NCI-H82 treated with DMSO at 0.1 percent for 48 hours (cell line): ENCODE measurements at regions not wholly inside any gene's neighbourhood (a gene's known extent, or its start where the extent isn't known, plus 50 kb on each side); places are given as distances from the start of the nearest gene placed in this dataset.

ENCODE experiments used
- DNase-seq: peaks from one replicate; lab custom pipeline; 2025; ENCODE audit not compliant: unreplicated experiment; lab: John Stamatoyannopoulos, UW

DNA sequence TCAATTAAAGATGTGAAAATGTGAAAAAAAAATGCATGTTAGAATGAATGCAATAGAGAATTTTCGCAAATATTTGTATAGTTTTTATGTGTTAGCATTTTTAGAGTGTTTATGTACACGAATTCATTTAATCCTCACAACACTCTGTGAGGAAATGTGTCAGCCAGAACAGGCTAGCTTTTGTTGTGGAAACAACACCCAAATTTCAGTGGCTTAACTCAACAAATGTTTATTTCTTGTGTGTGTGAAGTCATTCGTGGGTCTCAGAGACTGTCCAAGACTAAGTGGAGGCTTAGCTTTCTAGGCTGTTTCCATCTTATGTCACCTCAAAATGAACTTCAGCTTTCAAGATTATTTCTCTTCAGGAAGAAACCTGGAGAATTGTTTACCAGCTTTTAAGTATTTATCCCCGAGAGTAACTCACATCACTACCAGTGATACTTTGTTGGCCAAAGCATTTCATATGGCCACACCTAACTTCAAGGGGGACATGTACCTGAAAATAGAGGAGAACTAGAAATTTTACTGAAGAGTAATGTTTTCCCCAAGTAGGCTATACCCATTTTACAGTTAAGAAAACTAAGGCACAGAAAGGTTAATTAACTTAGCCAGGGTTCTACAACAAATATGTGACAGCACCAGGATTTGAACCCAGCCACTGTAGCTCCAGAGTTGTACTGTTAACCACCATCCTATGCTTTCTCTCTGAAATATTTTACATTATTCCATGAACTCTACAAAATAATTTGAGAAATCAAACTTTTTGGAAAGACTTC is 306.1 kb downstream of the QKI start:
- DNase-seq = no peak

DNA sequence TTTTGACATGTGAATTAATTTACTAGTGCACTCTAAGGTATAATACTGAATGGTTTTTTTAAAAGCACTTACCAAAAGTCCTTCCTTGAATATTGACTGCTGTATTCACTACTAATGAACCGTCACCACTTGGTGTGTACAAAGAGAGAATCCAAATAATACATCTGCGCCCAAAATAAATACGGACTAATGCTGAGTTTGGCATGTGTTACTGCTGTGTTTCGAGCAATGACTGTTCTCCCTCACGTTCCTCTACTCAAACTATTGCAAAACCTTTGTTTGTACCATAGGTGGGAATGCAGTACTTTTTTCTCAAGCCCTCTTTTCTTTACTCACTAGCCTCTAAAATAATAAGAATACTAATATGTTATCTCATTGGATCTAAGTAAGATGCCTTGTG is 305.5 kb downstream of the QKI start:
- DNase-seq = no peak

GRCh38 chr6:163719028-163719742 is 304.7 kb downstream of the QKI start:
- no peak for DNase-seq

GRCh38 chr6:163718537-163718936 is 304.0 kb downstream of the QKI start:
- DNase-seq = no peak

DNA sequence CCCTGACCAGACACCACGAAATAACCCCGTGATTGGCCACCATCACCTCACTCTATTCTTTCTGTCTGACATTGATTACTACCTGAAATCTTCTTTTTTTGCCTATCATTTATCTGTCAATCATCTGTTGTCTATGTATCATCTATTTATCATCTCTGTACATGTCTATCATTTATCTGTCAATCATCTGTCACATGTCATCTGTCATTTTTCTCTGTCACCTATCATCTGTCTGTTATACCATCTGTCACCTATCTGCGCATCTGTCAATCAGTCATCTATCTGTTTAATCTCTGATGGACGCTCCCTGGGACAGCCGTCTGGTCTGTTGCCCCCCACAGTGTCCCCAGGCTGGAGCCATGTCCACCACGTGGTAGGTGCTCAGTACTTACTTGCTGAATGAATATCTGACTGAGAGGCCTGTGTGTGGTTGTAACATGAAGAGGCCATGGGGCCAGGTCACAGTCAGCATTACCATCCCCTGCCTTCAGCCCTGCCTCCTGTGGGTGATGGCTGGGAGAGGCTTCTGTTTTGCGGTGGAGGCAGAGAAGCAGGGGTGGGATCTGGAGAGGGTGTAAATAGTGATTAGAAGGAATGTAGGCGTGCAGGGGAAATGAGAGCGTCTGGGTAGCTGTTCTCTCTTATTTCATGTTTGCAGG is 302.7 kb downstream of the QKI start:
- no peak for DNase-seq

- no peak for DNase-seq
These were observed 302.2 kb downstream of the QKI start for GRCh38 chr6:163716690-163717089.

GRCh38 chr6:163715846-163716245 is 301.3 kb downstream of the QKI start:
- DNase-seq = no peak

DNA sequence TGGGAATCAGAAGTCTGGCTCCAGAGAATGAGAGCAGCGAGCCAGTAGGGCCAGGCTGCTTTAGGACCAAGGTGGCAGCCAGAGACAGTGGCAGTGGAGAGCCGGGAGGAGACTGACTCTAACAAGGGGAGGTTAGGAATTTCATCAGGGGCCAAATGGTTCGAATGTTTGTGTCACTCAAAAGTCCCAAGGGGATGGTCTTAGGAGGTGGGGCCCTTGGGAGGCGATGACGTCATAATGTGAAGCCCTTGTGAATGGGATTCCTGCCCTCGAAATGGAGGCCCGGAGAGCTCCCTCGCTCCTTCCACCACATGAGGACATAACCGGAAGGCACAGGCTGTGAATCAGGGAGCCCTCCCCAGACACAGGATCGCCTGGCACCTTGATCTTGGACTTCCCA is 299.7 kb downstream of the QKI start:
- DNase-seq = no peak

DNA sequence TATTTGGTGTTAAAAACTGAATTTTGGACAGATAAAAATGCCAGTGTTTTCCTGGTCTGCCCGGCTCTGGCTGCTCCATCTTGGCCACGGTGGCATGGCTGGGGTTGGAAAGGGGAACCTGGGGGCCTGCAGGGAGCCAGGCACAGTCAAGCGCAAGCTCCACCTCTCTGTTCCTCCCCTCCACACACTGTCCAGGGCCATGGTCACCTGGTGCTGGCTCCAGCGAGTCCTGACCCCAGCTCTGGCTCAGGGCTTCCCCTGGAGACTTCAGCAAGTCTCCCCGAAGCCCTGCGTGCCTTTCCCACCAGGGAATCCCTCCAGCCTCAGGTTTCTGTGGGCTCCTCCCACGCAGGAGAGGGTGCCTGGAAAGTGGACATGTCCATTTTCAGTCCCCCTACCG is 298.5 kb downstream of the QKI start:
- DNase-seq = no peak

- DNase-seq = no peak
These were observed 298.0 kb downstream of the QKI start for GRCh38 chr6:163712566-163712961.

GRCh38 chr6:163711615-163712565 is 297.4 kb downstream of the QKI start:
- no peak for DNase-seq

DNA sequence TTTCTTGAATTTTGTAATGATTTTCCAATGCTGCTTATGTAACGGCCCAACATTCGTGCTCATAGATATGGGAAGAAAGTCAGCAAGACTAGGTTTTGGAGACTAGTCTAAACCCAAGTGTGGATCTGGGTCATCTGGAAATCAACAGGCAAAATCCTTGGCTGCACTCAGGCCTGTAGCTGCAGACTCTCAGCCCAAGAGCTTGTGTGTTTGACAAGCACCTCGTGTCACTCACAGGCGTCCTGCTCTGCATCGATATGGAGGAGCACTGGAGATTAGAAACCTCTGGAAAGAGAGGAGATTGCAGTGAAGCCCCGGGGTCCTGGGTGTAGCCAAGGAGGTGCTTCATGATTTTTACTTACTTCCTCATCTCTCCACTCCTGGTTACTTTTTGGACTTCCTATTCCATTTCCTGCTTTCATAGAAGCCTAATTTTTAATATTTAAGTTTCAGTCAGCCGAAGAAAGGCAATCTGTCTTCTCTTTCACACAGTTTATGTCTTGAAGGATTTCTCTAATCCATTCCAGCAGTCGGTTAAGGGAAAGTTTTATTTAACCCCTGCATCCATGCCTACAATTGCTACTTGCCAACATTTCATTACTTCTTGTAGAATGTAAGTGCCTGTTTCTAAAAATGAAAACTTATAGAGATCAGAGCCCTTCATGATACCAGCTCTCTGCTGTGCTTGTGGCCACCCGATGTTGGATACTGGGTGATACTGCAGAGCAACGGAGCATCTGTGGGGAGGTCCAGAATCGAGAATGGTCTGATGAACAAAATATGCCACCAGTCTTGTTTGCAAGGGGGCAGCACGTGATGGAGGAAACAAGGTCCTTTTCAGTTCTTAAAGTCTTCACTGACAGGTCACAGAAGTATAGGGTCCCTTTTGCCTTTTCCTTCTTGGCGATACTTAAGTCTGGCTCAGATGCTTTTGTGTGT is 296.3 kb downstream of the QKI start:
- no peak for DNase-seq

GRCh38 chr6:163709693-163710092 is 295.2 kb downstream of the QKI start:
- DNase-seq = no peak

DNA sequence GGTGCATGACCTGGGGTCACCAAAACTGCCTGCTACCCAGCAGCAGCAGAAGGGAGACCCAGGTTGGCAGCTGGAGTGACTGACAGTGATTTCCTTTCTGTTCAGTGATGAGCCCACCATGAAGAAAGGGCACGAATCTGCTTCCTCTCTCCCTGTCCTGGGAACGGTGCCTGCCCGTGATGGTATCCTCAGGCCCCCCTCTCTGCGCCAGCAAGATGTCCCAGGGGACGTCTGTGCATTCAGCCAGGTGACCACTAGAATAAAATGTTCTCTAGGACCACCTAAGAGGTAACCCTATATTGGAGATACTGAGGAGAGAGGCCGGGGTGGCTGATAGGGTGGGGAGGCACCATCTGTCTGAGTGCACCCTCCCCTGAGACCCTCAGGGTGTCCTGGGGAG is 294.7 kb downstream of the QKI start:
- no peak for DNase-seq

DNA sequence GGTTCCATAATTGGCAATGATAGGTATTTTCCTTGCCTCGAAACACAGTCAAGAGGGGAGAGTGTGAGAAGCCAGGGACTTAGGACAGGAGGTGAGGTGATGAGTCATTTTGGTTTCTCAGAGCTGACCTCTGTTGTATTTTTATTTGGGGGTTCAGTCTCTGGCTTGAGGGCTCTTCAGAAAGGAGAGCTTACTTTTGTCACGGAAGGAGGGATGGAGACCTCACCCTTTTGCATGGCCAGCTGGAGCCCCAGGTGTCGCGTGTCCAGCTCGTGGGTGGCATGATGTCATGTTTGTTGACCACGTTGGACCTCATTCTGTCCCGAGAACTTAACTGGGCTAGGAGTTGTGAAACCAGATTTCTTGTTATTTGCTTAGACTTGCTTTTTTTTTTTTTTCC is 293.9 kb downstream of the QKI start:
- no peak for DNase-seq

- DNase-seq = no peak
These were observed 293.2 kb downstream of the QKI start for GRCh38 chr6:163707387-163708355.

- no peak for DNase-seq
These were observed 292.1 kb downstream of the QKI start for GRCh38 chr6:163706500-163707087.

DNA sequence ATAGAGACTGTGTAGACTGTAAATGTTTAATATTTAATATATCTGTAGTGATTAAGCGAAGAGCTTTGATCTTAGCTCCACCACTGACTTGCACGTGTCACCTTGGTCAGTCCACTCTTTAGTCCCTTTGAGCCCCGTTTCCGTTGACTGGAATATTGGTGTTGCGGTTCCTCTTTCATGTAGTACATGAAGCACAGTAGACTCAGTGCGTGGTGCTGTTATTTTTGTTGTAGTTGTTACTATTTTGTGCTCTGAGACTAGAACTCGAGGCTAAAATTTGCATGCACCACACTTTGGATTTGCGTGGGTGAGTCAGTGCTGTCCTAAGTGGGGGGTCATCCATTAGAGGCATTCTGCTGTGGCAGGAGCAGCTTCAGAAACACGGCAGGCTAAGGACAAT is 291.4 kb downstream of the QKI start:
- no peak for DNase-seq
